Bronchial epithelial cell (primary cell): ENCODE measurements at regions not wholly inside any gene's neighbourhood (a gene's known extent, or its start where the extent isn't known, plus 50 kb on each side); places are given as distances from the start of the nearest gene placed in this dataset.

Experiments
- DNase-seq: peaks from one replicate; pipeline ENCODE4 v3.0.0-alpha.2; 2010; ENCODE audit warnings: low read depth
- FAIRE-seq: peaks from 2 replicates; lab custom pipeline; 2011; peaks lifted over from hg19 to GRCh38; lab: Jason Lieb, UNC
- H3K27me3 ChIP-seq: 2 replicates; pipeline ENCODE4 v1.5.1; 2011; ENCODE audit warnings: low read length; ENCODE audit not compliant: control insufficient read depth, insufficient read depth
- H3K36me3 ChIP-seq: 2 replicates; pipeline ENCODE4 v1.5.1; 2011; ENCODE audit warnings: low read length; ENCODE audit not compliant: control insufficient read depth, insufficient read depth
- H3K4me3 ChIP-seq: 2 replicates; pipeline ENCODE4 v1.5.1; 2011; ENCODE audit warnings: mild to moderate bottlenecking, low read depth, low read length, control low read depth
- TF ChIP-seq, protein P1 (sequence below): IDR thresholded peaks from 2 replicates; pipeline ENCODE4 v1.5.1; 2011; ENCODE audit warnings: mild to moderate bottlenecking, moderate library complexity, low read length, control low read depth, inconsistent platforms; ENCODE audit not compliant: insufficient read depth, severe bottlenecking

DNA sequence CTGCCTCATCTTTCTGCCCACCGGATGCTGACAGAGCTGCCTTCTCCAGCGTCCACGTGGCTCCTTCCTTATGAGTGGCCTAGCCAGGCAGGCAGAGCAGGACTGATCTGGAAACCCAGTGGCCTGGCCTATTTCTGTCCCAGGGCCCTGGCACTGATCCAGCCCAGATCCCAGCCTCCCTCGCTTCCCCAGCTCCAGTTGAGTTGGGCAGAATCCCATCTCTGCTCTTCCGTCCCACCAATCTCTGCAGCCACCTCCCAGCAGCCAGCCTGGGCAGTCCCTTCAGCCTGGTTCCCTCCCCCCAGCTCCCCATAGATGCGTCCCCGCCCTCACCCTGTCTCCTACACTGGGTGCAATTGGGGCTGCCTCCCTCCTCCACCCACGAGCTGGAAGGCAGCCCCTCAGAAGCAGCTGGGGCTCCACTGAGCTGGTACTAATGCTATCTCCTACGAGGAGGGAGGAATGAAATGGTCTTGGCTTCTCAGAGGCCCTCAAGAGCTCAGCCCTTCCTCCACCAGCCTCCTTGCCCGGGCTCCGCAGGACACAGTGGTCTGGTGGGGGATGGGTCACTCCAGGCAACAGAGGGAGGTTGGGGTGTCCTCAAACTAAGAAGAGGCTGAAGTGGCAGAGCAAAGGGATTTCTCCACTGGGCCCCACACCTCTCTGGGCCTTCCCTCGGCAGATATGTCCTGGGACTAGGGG is 94.2 kb downstream of the PJA1 start:
- Histone ChIP-seq H3K36me3 (no peaks in the 10 kb centered on the region), H3K4me3 (no peak overlapping the region), H3K27me3 (no peaks in the 10 kb centered on the region)
- no peak for FAIRE-seq
- DNase-seq, result no peak
- TF ChIP-seq, protein P1, sequence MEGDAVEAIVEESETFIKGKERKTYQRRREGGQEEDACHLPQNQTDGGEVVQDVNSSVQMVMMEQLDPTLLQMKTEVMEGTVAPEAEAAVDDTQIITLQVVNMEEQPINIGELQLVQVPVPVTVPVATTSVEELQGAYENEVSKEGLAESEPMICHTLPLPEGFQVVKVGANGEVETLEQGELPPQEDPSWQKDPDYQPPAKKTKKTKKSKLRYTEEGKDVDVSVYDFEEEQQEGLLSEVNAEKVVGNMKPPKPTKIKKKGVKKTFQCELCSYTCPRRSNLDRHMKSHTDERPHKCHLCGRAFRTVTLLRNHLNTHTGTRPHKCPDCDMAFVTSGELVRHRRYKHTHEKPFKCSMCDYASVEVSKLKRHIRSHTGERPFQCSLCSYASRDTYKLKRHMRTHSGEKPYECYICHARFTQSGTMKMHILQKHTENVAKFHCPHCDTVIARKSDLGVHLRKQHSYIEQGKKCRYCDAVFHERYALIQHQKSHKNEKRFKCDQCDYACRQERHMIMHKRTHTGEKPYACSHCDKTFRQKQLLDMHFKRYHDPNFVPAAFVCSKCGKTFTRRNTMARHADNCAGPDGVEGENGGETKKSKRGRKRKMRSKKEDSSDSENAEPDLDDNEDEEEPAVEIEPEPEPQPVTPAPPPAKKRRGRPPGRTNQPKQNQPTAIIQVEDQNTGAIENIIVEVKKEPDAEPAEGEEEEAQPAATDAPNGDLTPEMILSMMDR, result no peak

DNA sequence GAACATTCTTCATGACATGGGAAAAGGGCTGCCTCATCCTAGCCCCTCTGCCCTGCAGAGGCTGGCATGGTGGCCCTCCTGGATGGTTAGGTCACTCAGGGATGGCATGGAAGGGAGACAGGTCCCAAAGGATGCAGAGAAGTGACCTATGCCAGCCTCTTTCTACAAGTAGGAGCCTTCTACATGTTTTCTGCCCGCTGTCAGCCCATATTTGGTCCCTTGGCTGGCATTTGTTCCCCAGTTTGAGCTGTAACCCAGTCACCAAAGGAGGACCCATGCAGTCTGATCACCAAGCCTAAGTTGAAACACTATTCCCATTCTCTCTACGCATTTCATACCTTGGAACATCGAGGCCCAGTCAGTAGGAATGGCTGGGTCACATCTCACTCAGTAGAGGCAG is 95.4 kb downstream of the PJA1 start:
- H3K4me3 ChIP-seq, result no peak overlapping the region
- TF ChIP-seq, protein P1, result no peak
- H3K27me3 ChIP-seq, result no peaks in the 10 kb centered on the region
- FAIRE-seq (no peak), DNase-seq (no peak)
- no peaks in the 10 kb centered on the region for H3K36me3 ChIP-seq

DNA sequence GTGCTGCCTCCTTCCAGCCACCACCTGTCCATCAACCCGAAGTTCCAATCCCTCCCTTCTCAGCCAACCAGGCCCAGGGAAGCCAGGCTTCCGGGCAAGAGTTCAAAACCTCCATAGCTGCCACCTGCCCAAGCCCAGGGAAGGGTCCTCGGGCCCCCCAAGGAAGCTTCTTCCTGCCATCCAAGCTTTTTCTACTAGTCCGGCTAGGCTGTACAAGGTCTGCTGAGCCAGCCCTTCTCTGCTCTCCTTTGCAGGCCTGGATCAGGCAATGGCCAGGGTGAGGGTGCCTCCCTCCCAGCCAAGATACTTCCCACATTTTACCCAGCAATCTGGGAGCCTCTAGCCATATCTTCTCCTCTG is 96.2 kb downstream of the PJA1 start:
- FAIRE-seq (no peak), DNase-seq (no peak)
- Histone ChIP-seq H3K36me3 (no peaks in the 10 kb centered on the region), H3K27me3 (no peaks in the 10 kb centered on the region), H3K4me3 (no peak overlapping the region)
- TF ChIP-seq, protein P1, result no peak

DNA sequence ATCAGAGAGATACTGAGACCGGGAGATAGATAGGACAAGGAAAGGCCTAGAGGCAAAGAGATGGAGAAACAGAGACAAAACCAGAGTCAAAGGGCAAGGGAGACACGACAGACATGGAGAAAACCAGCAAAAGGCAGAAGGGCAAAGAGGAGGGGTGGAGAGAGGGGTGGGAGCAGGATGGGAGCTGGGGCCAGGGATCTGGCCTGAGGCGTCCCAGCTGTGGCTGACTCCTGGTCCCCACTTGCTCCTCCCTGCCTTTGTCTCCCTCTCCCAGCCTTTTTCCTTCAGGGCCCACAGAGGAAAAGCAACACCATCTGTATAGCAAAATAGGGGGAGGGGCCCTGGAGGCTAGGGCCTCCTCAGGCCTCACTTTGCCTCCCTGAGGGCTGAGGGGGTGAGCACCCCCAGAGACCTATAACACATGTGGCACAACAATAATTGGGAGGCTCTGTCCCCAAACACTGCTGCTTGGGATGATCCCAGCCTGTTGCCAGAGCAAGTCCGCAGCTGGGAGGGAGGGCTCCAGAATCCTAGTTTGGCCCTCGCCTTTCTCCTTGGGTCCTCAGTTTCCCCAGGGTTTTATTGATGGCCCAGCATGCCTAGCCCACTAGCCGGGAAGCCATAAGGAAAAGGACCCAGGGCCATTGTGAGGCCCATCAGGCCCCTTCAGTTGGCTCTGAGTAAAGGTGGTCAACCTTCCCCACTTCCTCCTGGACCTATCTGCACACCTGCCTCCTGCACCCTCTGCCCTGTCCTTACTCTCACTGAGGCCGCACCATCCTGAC is 96.8 kb downstream of the PJA1 start:
- H3K4me3 ChIP-seq, result no peak overlapping the region
- DNase-seq, result no peak
- H3K27me3 ChIP-seq, result no peaks in the 10 kb centered on the region
- TF ChIP-seq, protein P1, result no peak
- no peak for FAIRE-seq
- no peaks in the 10 kb centered on the region for H3K36me3 ChIP-seq

DNA sequence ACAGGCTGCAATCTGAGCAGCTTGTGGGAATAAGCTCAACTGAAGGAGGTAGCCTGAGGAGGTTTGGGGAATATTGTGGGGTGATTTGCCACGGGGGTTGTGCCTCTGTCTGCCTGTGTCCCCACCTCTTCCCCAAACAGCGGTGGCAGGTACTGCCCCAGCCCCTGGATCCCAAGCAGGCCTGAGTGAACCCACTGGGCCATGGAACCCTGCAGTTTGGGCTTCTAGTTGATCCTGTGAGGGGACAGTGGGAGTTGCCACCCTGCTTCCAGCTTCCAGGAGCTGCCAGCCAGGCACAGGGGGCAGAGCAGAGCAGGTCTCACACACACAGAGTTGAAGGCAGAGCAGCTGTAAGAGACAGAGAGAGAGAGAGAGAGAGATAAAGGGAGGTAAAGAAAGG is 97.4 kb downstream of the PJA1 start:
- no peak overlapping the region for H3K4me3 ChIP-seq
- H3K36me3 ChIP-seq, result no peaks in the 10 kb centered on the region
- no peak for DNase-seq
- H3K27me3 ChIP-seq, result no peaks in the 10 kb centered on the region
- TF ChIP-seq, protein P1, result no peak
- no peak for FAIRE-seq
